ENCODE measurements at regions not wholly inside any gene's neighbourhood (a gene's known extent, or its start where the extent isn't known, plus 50 kb on each side); places are given as distances from the start of the nearest gene placed in this dataset.

- H3K36me3 ChIP-seq (ENCODE audit: control insufficient read depth, insufficient read depth, low read length), result no peaks in the 10 kb centered on the region
- H3K4ac ChIP-seq (ENCODE audit: low read depth, low read length), result no peak overlapping the region
- peaks cover 21% of the 10 kb centered on the region for H3K9me3 ChIP-seq (ENCODE audit: control insufficient read depth, insufficient read depth, low read length)
- H3K4me2 ChIP-seq (ENCODE audit: low read depth, low read length), result no peak overlapping the region
- H2AK9ac ChIP-seq (replicated peaks; ENCODE audit: low read depth, low read length, poor library complexity), result no peak overlapping the region
- no peaks in the 10 kb centered on the region for H3K4me1 ChIP-seq (ENCODE audit: control insufficient read depth, insufficient read depth, low read length)
- no TSS peak for BruUV-seq (replicated peaks)
- no peak overlapping the region for H3K9ac ChIP-seq (ENCODE audit: low read depth, low read length)
- H4K91ac ChIP-seq (ENCODE audit: insufficient read depth, low read depth, low read length), result no peak overlapping the region
- no CpG with 5 or more reads among the region's 10 CpGs for WGBS, 2 experiments (ENCODE audit: extremely low coverage in 2 of 2, insufficient read length in 1 of 2)
- H2AFZ ChIP-seq (replicated peaks; ENCODE audit: low read length, poor library complexity), result no peak overlapping the region
- intact Hi-C loops (cut with micrococcal nuclease) (no loop called here), in situ Hi-C loops (cut with MboI; ENCODE audit: low sequenced_read_pairs) (no loop called here), dilution Hi-C loops (cut with HindIII; ENCODE audit: low sequenced_read_pairs, unreplicated experiment) (no loop called here)
- no peak overlapping the region for H3K27ac ChIP-seq (ENCODE audit: insufficient read depth, low read length)
- H3K79me1 ChIP-seq (ENCODE audit: low read depth in 1 of 2, low read length in 2 of 2), result no peaks in the 10 kb centered on the region
- no peak overlapping the region for H4K8ac ChIP-seq (ENCODE audit: low read depth in 2 of 2, low read length in 2 of 2)
- H3K14ac ChIP-seq (replicated peaks; ENCODE audit: low read depth, low read length), result no peak overlapping the region
- no peak for DNase-seq
- no peaks in the 10 kb centered on the region for H3K9me1 ChIP-seq (ENCODE audit: insufficient read depth, low read length)
- TF ChIP-seq CHD1 (IDR thresholded peaks at IDR 0.05; ENCODE audit: low read depth, low read length) (no peak), NFE2L2 (IDR thresholded peaks at IDR 0.05; ENCODE audit: low read depth, low read length) (no peak)
- no peak for ATAC-seq (ENCODE audit: low read depth)
- H2AK5ac ChIP-seq (ENCODE audit: low read depth, low read length), result no peak overlapping the region
- H3K27me3 ChIP-seq (ENCODE audit: control insufficient read depth, insufficient read depth, low read length), result no peaks in the 10 kb centered on the region
- H4K5ac ChIP-seq (ENCODE audit: low read depth, low read length), result no peak overlapping the region
- no peak overlapping the region for H2BK20ac ChIP-seq (ENCODE audit: low read depth, low read length)
- H3K56ac ChIP-seq (ENCODE audit: extremely low read depth, insufficient read depth, low read length), result no peak overlapping the region
- ChIA-PET POLR2A (ENCODE audit: unreplicated experiment) (no interaction called here), CTCF (no interaction called here)
- no peaks in the 10 kb centered on the region for H4K20me1 ChIP-seq (ENCODE audit: insufficient read depth, low read length)
- no peak overlapping the region for H3K4me3 ChIP-seq (ENCODE audit: insufficient read depth, low read depth, low read length)
- H2BK15ac ChIP-seq (ENCODE audit: low read depth, low read length), result no peak overlapping the region
- H2BK120ac ChIP-seq (ENCODE audit: low read depth, low read length), result no peak overlapping the region
- H2BK5ac ChIP-seq (ENCODE audit: low read depth, low read length, poor library complexity, severe bottlenecking), result no peak overlapping the region
- H3K18ac ChIP-seq (ENCODE audit: low read depth, low read length), result no peak overlapping the region
- no peak overlapping the region for H3K23ac ChIP-seq (ENCODE audit: low read depth, low read length)
These were observed 607.0 kb downstream of the TRAM1L1 start for GRCh38 chr4:116478343-116478742.

Data from IMR-90 (cell line).